ENCODE measurements at regions not wholly inside any gene's neighbourhood (a gene's known extent, or its start where the extent isn't known, plus 50 kb on each side); places are given as distances from the start of the nearest gene placed in this dataset.

GRCh38 chr22:48974443-48975315 is 853.0 kb downstream of the BRD1 start:
- Histone ChIP-seq H3K4me3 (ENCODE audit: control extremely low read depth in 1 of 5, extremely low read depth in 1 of 5, insufficient read depth in 1 of 5, low read depth in 2 of 5, low read length in 4 of 5) (no peak overlapping the region), H3K79me2 (ENCODE audit: control insufficient read depth, insufficient read depth, low read length) (no peaks in the 10 kb centered on the region), H3K9ac (ENCODE audit: low read length) (no peak overlapping the region), H3K27me3 (replicated peaks in 1 of 4; ENCODE audit: control extremely low read depth in 1 of 4, control insufficient read depth in 3 of 4, insufficient read depth in 4 of 4, low read length in 3 of 4) (no peaks in the 10 kb centered on the region), H3K4me1 (ENCODE audit: control insufficient read depth in 2 of 2, insufficient read depth in 2 of 2, low read length in 2 of 2) (no peaks in the 10 kb centered on the region), H4K20me1 (ENCODE audit: control insufficient read depth, insufficient read depth, low read length, poor library complexity, severe bottlenecking) (no peaks in the 10 kb centered on the region), H3K9me3 (ENCODE audit: control extremely low read depth in 1 of 3, control insufficient read depth in 2 of 3, insufficient read depth in 1 of 3, low read length in 2 of 3) (peaks cover 0 to 7% (median 0%) of the 10 kb centered on the region in 3 donors), H3K4me2 (replicated peaks; ENCODE audit: low read depth, low read length, poor library complexity, severe bottlenecking) (no peak overlapping the region), H2AFZ (ENCODE audit: insufficient read depth, low read depth, low read length, poor library complexity, severe bottlenecking) (no peak overlapping the region), H3K27ac (ENCODE audit: low read length in 2 of 2) (no peak overlapping the region), H3K36me3 (replicated peaks in 1 of 2; ENCODE audit: control extremely low read depth in 1 of 2, control insufficient read depth in 1 of 2, extremely low read depth in 1 of 2, insufficient read depth in 2 of 2, low read length in 1 of 2) (no peaks in the 10 kb centered on the region)
- no peaks in the 10 kb centered on the region for H3K4me1 Mint-ChIP-seq
- H3K4me3 Mint-ChIP-seq: no peak overlapping the region
- H3K9me3 Mint-ChIP-seq (ENCODE audit: insufficient read depth): no peaks in the 10 kb centered on the region
- DNase-seq (no peak), ATAC-seq (ENCODE audit: low read depth) (no peak)
- ChIA-PET POLR2A (no interaction called here), CTCF (no interaction called here)
- 84% methylated on average over 12 of the region's 13 CpGs for WGBS (ENCODE audit: insufficient coverage)
- H3K27me3 Mint-ChIP-seq: peaks cover 4% of the 10 kb centered on the region
- intact Hi-C loops (cut with micrococcal nuclease): no loop called here
- TF ChIP-seq EZH2 (IDR thresholded peaks at IDR 0.05; ENCODE audit: borderline replicate concordance, insufficient read depth, low read depth, low read length, poor library complexity, severe bottlenecking): no peak
- TF ChIP-seq, protein P1, sequence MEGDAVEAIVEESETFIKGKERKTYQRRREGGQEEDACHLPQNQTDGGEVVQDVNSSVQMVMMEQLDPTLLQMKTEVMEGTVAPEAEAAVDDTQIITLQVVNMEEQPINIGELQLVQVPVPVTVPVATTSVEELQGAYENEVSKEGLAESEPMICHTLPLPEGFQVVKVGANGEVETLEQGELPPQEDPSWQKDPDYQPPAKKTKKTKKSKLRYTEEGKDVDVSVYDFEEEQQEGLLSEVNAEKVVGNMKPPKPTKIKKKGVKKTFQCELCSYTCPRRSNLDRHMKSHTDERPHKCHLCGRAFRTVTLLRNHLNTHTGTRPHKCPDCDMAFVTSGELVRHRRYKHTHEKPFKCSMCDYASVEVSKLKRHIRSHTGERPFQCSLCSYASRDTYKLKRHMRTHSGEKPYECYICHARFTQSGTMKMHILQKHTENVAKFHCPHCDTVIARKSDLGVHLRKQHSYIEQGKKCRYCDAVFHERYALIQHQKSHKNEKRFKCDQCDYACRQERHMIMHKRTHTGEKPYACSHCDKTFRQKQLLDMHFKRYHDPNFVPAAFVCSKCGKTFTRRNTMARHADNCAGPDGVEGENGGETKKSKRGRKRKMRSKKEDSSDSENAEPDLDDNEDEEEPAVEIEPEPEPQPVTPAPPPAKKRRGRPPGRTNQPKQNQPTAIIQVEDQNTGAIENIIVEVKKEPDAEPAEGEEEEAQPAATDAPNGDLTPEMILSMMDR (IDR thresholded peaks at IDR 0.05): no peak
- no peak overlapping the region for H3K27ac Mint-ChIP-seq

GRCh38 chr22:48973694-48974041 is 854.0 kb downstream of the BRD1 start:
- POLR2A ChIA-PET: no interaction called here
- Histone ChIP-seq H2AFZ (ENCODE audit: insufficient read depth, low read depth, low read length, poor library complexity, severe bottlenecking) (no peak overlapping the region), H3K79me2 (ENCODE audit: control insufficient read depth, insufficient read depth, low read length) (no peaks in the 10 kb centered on the region), H3K9ac (ENCODE audit: low read length) (no peak overlapping the region), H3K4me2 (replicated peaks; ENCODE audit: low read depth, low read length, poor library complexity, severe bottlenecking) (no peak overlapping the region), H3K9me3 (ENCODE audit: control extremely low read depth in 1 of 3, control insufficient read depth in 2 of 3, insufficient read depth in 1 of 3, low read length in 2 of 3) (peaks cover 0 to under 1% (median 0%) of the 10 kb centered on the region in 3 donors), H3K4me1 (ENCODE audit: control insufficient read depth in 2 of 2, insufficient read depth in 2 of 2, low read length in 2 of 2) (no peaks in the 10 kb centered on the region), H3K4me3 (ENCODE audit: control extremely low read depth in 1 of 5, extremely low read depth in 1 of 5, insufficient read depth in 1 of 5, low read depth in 2 of 5, low read length in 4 of 5) (no peak overlapping the region), H3K27me3 (replicated peaks in 1 of 4; ENCODE audit: control extremely low read depth in 1 of 4, control insufficient read depth in 3 of 4, insufficient read depth in 4 of 4, low read length in 3 of 4) (no peaks in the 10 kb centered on the region), H4K20me1 (ENCODE audit: control insufficient read depth, insufficient read depth, low read length, poor library complexity, severe bottlenecking) (no peaks in the 10 kb centered on the region), H3K36me3 (replicated peaks in 1 of 2; ENCODE audit: control extremely low read depth in 1 of 2, control insufficient read depth in 1 of 2, extremely low read depth in 1 of 2, insufficient read depth in 2 of 2, low read length in 1 of 2) (no peaks in the 10 kb centered on the region), H3K27ac (ENCODE audit: low read length in 2 of 2) (no peak overlapping the region)
- TF ChIP-seq, protein P1 (IDR thresholded peaks at IDR 0.05): no peak
- TF ChIP-seq EZH2 (IDR thresholded peaks at IDR 0.05; ENCODE audit: borderline replicate concordance, insufficient read depth, low read depth, low read length, poor library complexity, severe bottlenecking): no peak
- peaks cover 4% of the 10 kb centered on the region for H3K27me3 Mint-ChIP-seq
- H3K27ac Mint-ChIP-seq: no peak overlapping the region
- no peaks in the 10 kb centered on the region for H3K9me3 Mint-ChIP-seq (ENCODE audit: insufficient read depth)
- ATAC-seq (ENCODE audit: low read depth) (no peak), DNase-seq (no peak)
- 78% methylated on average over 8 of the region's 8 CpGs for WGBS (ENCODE audit: insufficient coverage)
- intact Hi-C loops (cut with micrococcal nuclease): no loop called here
- H3K4me3 Mint-ChIP-seq: no peak overlapping the region
- CTCF ChIA-PET: no interaction called here
- H3K4me1 Mint-ChIP-seq: no peaks in the 10 kb centered on the region
